ENCODE measurements at regions not wholly inside any gene's neighbourhood (a gene's known extent, or its start where the extent isn't known, plus 50 kb on each side); places are given as distances from the start of the nearest gene placed in this dataset.

- 86% methylated on average over 3 of the region's 3 CpGs for WGBS
- Histone ChIP-seq H3K4me1 (ENCODE audit: control insufficient read depth in 4 of 4, insufficient read depth in 4 of 4, low read length in 3 of 4) (no peaks in the 10 kb centered on the region), H3K9ac (ENCODE audit: low read depth in 1 of 2, low read length in 2 of 2) (no peak overlapping the region), H3K36me3 (ENCODE audit: control insufficient read depth in 4 of 4, insufficient read depth in 3 of 4, low read depth in 1 of 4, low read length in 3 of 4) (no peaks in the 10 kb centered on the region), H3K4me3 (ENCODE audit: low read depth in 1 of 3, low read length in 3 of 3) (no peak overlapping the region), H3K27ac (ENCODE audit: low read depth in 1 of 2, low read length in 2 of 2) (no peak overlapping the region), H3K9me3 (ENCODE audit: control insufficient read depth in 4 of 4, low read length in 3 of 4) (no peaks in the 10 kb centered on the region), H3K27me3 (ENCODE audit: control insufficient read depth in 4 of 4, insufficient read depth in 4 of 4, low read length in 3 of 4) (no peaks in the 10 kb centered on the region)
- no peak for TF ChIP-seq GABPA (IDR thresholded peaks at IDR 0.05 in 1 of 2, conservative IDR thresholded peaks at IDR 0.05 in 1 of 2)
- TF ChIP-seq EGR1 (IDR thresholded peaks at IDR 0.05; ENCODE audit: low read depth in 2 of 2): no peak
- no peak for TF ChIP-seq FOXA1 (IDR thresholded peaks at IDR 0.05)
- TF ChIP-seq SP1 (IDR thresholded peaks at IDR 0.05): no peak
- TF ChIP-seq, protein P1, sequence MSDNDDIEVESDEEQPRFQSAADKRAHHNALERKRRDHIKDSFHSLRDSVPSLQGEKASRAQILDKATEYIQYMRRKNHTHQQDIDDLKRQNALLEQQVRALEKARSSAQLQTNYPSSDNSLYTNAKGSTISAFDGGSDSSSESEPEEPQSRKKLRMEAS (IDR thresholded peaks at IDR 0.05): no peak
- TF ChIP-seq, protein P2, sequence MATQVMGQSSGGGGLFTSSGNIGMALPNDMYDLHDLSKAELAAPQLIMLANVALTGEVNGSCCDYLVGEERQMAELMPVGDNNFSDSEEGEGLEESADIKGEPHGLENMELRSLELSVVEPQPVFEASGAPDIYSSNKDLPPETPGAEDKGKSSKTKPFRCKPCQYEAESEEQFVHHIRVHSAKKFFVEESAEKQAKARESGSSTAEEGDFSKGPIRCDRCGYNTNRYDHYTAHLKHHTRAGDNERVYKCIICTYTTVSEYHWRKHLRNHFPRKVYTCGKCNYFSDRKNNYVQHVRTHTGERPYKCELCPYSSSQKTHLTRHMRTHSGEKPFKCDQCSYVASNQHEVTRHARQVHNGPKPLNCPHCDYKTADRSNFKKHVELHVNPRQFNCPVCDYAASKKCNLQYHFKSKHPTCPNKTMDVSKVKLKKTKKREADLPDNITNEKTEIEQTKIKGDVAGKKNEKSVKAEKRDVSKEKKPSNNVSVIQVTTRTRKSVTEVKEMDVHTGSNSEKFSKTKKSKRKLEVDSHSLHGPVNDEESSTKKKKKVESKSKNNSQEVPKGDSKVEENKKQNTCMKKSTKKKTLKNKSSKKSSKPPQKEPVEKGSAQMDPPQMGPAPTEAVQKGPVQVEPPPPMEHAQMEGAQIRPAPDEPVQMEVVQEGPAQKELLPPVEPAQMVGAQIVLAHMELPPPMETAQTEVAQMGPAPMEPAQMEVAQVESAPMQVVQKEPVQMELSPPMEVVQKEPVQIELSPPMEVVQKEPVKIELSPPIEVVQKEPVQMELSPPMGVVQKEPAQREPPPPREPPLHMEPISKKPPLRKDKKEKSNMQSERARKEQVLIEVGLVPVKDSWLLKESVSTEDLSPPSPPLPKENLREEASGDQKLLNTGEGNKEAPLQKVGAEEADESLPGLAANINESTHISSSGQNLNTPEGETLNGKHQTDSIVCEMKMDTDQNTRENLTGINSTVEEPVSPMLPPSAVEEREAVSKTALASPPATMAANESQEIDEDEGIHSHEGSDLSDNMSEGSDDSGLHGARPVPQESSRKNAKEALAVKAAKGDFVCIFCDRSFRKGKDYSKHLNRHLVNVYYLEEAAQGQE (IDR thresholded peaks at IDR 0.05): no peak
- no peak for TF ChIP-seq ATF3 (IDR thresholded peaks at IDR 0.05)
- TF ChIP-seq RXRA (IDR thresholded peaks at IDR 0.05): no peak
- TF ChIP-seq, protein P3, sequence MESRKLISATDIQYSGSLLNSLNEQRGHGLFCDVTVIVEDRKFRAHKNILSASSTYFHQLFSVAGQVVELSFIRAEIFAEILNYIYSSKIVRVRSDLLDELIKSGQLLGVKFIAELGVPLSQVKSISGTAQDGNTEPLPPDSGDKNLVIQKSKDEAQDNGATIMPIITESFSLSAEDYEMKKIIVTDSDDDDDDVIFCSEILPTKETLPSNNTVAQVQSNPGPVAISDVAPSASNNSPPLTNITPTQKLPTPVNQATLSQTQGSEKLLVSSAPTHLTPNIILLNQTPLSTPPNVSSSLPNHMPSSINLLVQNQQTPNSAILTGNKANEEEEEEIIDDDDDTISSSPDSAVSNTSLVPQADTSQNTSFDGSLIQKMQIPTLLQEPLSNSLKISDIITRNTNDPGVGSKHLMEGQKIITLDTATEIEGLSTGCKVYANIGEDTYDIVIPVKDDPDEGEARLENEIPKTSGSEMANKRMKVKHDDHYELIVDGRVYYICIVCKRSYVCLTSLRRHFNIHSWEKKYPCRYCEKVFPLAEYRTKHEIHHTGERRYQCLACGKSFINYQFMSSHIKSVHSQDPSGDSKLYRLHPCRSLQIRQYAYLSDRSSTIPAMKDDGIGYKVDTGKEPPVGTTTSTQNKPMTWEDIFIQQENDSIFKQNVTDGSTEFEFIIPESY (IDR thresholded peaks at IDR 0.05): no peak
- no peak for TF ChIP-seq NR2F2 (IDR thresholded peaks at IDR 0.05)
- TF ChIP-seq YY1 (IDR thresholded peaks at IDR 0.05): no peak
- TF ChIP-seq JUND (IDR thresholded peaks at IDR 0.05): no peak
- TF ChIP-seq HNF4G (IDR thresholded peaks at IDR 0.05): no peak
- no peak for TF ChIP-seq FOXA2 (IDR thresholded peaks at IDR 0.05)
- no peak for TF ChIP-seq HNF4A (conservative IDR thresholded peaks at IDR 0.05)
- TF ChIP-seq, protein P4, sequence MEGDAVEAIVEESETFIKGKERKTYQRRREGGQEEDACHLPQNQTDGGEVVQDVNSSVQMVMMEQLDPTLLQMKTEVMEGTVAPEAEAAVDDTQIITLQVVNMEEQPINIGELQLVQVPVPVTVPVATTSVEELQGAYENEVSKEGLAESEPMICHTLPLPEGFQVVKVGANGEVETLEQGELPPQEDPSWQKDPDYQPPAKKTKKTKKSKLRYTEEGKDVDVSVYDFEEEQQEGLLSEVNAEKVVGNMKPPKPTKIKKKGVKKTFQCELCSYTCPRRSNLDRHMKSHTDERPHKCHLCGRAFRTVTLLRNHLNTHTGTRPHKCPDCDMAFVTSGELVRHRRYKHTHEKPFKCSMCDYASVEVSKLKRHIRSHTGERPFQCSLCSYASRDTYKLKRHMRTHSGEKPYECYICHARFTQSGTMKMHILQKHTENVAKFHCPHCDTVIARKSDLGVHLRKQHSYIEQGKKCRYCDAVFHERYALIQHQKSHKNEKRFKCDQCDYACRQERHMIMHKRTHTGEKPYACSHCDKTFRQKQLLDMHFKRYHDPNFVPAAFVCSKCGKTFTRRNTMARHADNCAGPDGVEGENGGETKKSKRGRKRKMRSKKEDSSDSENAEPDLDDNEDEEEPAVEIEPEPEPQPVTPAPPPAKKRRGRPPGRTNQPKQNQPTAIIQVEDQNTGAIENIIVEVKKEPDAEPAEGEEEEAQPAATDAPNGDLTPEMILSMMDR (IDR thresholded peaks at IDR 0.05; ENCODE audit: low read depth, low read length, missing input control): no peak
- no peak for TF ChIP-seq RAD21 (IDR thresholded peaks at IDR 0.05)
- TF ChIP-seq TAF1 (conservative IDR thresholded peaks at IDR 0.05): no peak
- DNase-seq (ENCODE audit: low spot score): no peak
These were observed 346.4 kb upstream of the KCNMB2 start for GRCh38 chr3:178189854-178190253.
